Activated CD8-positive, alpha-beta memory T cell treated with anti-CD3 and anti-CD28 coated beads for 24 hours (primary cell): ENCODE measurements at regions not wholly inside any gene's neighbourhood (a gene's known extent, or its start where the extent isn't known, plus 50 kb on each side); places are given as distances from the start of the nearest gene placed in this dataset.
"Not testable (repeated sequence)": the region's sequence is repeated elsewhere in the genome, so short reads cannot be mapped to it uniquely, and the experiment has no call there.

Experiments
- DNase-seq: peaks from one replicate; pipeline ENCODE4 v3.0.0-alpha.2; 2020

DNA sequence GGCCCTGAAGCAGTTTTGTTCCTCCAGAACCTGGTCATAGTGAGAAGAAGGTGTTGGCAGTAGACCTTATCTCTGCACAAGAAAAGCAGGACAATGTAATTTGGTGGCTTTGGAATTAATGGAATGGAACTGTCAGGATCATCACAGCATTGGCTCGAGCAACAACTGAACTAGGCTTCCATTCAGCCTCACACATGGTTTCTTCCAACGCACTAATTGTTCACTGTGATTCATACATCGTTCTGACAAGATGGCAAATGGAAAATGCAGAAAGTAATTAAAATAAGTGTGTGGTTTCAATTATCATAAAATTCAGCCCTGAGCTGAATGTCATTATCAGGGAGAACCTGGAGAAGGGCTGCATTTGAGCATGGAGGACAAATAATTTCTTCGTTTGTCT, 80.6 kb downstream of the MFSD1 start:
- DNase-seq = no peak

DNA sequence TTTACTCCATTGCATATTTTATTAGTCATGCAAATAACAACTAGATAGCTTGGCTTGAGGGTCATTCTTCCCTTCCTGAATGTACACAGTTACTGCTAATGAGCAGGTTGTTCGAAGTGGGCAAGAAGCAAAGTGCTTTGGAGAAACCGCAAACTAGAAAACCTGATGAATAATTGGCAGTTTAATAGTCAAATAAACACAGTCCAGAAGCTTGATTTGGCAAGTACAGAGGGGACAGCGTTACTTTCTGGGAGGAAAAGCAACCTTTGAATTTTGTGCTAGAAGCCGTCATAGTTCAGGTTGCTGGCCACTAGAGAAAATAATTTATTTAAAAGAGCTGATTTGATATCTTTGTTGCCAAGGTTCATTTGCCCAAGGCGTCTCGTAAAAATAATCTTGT, 94.9 kb downstream of the MFSD1 start:
- no peak for DNase-seq

DNA sequence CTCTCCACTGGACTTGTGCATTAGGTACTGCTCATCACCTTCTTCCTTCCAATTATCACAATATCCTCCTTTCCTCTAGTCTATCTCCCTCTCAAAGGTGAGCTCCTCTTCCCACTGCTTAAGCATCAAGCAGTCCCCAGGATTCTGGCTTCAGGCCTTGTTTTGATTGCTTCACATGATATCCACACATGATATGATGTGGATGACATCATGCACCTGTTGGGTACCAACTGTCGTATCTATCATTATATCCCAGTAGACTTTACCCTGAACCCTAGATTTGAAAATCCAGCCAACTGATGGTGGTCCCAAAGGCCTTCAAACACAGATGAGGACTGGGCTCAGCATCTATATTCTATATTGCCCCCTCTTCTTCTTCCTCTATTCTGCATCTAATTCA, 104.9 kb downstream of the MFSD1 start:
- no peak for DNase-seq

DNA sequence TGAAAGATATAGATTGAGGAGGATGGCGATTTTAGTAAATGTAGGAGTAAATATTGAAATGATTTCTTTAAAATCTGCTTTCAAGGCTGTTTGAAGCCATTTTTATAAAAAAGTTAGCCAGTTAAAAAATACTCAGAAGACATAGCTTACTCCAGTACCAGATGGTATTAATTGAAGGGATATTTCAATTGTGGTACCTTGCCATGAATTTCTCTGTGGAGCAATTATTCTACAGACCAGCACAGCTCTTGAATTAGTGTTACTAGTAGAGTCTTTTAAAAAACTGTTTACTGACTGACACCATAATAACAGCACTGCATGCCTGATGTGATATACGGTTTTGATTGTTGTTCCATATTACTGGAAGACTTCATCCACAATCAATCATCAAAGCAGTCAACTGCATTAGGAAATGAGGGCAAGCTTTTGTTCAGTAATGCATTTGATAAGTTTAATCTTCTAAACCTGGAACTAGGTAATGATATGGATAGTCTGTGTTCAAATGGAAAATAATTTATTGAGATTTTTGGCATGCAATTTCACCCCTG, 106.4 kb downstream of the MFSD1 start:
- DNase-seq = no peak

DNA sequence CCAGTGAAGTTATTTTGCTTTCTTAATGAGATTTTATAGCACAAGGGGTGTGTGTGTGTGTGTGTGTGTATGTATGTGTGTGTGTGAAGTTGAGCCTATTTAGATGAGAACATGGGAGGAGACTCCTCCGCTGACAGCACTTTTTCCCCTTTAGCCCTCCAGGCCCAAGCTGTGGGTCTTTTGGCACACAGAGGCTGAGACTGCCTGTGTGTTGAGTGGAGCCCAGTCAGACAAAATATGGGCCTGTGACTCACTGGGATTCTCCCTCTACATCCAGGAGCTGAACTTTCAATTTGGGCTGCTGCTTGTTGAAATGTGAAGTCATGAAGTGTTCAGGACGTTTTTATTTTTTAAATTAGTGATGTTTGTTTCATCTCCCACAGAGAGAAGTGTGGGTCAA, 108.0 kb downstream of the MFSD1 start:
- no peak for DNase-seq

DNA sequence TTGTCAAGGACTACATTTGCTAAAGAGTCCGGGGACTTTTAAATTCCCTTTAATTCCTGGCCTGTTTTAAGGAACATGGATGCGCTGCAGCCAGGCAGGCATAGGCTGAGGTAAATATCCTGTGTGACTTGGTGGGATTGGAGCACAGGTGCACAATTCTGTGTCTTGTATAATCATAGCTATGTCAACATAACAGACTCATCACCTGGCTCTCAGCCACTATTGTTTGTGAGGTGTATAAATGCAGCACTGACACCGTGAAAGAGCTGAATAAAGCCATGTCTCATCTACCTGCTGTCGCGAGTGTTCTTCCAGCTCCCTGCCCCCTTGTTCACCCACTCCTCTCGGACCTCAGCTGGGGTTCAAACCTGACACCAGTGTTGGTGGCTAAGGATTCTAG, 109.7 kb downstream of the MFSD1 start:
- no peak for DNase-seq

DNA sequence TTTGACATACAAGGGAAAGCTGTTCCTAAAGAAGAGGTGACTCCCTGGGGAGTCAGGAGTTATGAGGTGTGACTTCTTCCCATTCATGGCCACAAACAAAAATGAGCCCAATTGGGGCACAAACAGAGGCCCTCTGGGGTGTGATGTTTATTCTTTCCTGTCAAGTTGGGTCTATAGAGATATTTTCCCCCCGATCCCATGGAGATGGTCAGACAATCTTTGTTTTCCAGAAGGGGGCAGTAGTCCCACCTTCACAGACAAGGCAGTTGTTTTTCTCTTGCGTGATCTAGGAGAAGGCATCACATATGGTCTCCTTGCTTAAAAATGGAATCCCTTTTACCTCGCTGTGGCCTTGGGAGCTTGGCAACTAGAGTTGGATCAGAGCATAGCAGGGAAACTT, 110.3 kb downstream of the MFSD1 start:
- DNase-seq = no peak

DNA sequence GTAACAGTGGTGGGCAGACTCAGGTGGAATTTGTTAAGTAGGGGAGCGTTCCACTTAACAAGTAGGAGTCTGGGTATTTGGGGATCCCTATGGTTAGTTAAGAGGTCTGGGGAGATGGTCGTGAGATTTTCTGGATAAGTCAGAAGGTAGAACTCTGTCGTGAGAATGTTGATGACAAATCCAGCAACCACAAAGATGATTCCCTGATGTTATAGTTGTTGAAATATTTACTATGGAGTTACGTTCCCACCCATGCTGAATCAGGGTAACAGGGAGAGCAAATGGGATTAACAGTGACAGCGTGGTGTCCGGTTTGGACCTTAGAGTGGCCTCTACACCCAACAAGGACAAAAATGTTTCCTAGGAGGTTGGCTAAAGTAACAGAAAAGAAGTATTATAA, 110.8 kb downstream of the MFSD1 start:
- DNase-seq = no peak

DNA sequence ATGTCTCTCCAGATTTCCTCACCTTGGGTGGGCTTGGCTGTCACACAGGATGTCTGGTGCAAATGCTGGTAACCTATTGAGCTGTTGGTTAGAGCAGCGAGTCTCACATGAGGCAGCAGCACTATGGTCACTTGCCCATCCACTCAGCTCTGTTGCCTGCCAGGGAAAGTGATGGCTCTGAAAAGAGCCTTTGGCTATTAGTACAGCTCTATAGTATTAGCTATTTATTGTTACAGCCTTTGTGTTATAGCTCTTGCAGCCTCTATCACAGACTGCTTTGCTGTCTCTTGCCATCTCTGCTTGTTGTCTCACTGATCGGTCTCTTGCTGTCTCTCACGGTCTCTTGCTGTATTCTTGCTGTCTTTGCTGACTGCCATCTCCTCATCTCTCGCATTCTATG, 114.3 kb downstream of the MFSD1 start:
- DNase-seq = no peak

DNA sequence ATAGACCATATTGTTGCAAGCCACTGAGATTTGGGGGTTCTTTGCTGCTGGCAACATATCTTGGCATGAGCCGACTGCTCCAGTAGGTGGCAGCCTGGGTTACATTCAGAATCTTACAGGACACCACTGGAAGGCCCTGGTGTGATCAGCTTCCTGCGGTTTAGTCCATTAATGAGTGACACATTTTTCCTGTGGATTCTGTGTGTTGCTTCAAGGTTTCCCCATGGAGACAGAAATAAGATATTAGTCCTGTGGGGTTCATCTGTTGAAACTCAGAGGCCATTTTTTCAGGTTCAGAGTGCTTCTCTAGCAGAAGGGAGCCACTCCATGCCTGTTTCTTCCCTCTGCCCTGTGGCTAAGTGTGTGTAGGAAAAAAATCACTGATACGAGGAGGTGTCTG, 116.2 kb downstream of the MFSD1 start:
- DNase-seq = no peak

DNA sequence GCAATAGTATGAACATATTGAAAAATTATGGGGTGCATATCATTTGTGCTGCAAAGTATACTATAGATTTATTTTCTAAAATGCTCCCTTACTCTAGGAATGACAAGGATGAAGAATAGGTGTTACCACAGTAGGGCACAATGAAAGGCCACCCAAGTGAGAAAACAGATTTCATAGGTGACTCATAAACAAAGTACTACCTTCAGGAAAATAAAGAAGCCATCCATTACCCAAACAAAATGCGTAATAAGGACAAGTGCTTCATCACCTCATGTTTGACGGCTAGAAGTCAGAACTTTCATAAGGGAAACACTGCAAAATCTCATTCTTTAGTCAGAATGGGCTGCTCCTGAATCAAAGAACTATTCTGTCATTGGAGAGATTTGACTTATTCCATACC, 116.6 kb downstream of the MFSD1 start:
- DNase-seq = no peak

DNA sequence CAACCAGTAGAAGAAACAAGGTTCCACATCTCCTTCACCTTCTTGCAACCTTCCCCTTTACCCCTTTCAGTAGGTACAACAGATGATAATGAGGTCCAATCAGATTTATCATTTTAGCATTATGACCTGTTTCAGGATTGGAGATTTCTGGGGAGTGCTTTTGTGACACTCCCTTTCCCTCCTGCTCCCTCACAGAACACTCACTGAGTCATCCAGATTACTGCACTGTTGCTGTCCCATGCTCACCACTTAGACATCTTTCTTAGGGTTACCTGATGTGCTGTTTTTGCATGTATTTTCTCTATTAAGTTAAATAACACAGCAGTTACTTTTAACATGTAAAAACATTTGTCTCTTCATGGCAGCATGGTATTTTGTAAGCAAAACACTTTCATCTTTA, 118.5 kb downstream of the MFSD1 start:
- DNase-seq = no peak

DNA sequence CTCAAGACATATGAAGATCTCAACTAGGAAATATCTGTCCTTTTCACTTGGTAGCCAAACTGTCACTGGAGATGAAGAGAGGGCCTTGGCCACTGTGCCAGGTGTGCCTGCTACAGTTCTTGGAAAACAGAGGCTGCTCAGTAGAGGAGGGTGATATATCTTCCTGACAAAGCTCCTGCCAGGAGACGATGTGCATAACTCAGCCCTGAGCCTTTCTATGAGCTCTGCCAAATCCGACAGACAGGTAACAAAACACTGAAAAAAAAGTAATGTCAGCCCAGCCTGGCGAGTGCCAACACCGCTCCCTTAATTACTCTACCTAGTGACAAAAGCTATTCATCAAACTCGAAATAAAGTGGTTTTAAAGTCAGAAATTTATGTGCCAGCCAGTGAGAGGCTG, 123.2 kb downstream of the MFSD1 start:
- DNase-seq = no peak

DNA sequence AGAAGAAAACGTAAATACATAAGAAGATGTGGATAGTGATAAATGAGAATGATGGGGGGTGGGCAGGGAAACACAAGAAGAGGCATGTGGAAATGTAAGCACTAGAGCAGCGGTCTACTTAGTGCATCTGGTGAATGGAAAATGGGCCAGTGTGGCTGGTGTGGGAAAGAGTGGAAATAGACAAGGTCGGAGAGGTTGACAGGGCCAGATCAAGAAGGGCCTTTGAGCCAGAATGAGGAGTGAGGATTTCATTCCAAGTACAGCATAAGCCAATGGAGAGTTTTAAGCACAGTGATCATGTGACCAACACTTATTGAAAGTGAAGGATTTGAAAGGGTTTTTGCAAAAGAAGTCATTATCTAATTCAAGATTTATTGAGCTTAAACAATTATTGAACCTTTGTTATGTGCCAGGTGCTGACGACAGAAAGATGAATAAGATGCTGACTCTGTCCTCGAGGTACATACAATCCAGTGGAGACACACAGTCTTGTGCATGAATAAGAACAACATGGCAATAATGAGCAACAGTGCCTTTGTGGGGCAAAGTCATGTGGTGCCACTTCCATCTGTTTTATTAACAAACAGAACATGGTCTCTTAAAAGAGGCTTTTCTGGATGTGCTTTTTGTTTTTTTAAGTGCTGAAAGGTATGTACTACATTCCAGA, 124.1 kb downstream of the MFSD1 start:
- no peak for DNase-seq

DNA sequence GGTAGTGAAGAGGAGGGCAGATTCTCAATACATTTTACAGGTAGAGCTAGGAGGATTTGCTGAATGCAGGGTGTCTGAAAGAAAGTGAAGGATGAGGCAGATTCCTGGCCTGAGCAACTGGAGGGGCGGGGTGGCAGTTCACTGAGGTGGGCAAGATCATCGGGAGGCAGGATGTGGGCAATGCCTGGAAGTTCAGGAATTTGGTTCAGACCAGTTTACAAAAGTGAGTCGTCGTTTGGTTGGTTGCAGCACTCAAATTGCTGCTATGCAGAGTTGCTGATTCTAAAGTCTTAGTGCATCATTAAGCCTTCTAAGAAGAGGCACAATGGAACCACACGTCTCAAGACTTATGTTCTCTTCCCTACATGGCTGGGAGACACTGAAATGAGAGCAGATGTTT, 134.0 kb downstream of the MFSD1 start:
- no peak for DNase-seq

DNA sequence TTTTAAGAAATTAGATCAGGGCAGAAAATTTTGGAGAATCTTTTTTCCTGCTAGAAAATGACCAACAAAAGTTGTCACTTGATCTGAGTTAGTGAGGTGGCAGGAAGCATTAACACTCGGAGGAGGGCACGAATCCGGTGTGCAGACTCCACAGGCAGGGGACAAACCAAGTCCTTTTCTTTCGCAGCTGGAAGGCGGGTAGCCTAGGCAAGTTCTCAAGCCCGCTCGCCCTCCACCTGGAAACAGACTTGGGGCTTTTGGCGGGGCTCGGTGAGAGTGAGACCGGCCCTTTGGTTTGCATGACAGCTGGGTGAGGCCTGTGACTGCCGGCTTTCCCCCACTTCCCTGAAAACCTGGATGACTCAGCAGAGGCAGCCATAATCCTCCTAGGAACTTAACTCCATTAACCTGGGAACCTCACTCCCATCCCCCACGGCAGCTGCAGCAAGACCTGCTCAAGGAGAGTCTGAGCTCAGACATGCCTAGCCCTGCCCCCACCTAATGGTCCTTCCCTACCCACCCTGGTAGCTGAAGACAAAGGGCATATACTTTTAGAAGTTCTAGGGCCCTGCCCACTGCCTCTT, 134.8 kb downstream of the MFSD1 start:
- no peak for DNase-seq

DNA sequence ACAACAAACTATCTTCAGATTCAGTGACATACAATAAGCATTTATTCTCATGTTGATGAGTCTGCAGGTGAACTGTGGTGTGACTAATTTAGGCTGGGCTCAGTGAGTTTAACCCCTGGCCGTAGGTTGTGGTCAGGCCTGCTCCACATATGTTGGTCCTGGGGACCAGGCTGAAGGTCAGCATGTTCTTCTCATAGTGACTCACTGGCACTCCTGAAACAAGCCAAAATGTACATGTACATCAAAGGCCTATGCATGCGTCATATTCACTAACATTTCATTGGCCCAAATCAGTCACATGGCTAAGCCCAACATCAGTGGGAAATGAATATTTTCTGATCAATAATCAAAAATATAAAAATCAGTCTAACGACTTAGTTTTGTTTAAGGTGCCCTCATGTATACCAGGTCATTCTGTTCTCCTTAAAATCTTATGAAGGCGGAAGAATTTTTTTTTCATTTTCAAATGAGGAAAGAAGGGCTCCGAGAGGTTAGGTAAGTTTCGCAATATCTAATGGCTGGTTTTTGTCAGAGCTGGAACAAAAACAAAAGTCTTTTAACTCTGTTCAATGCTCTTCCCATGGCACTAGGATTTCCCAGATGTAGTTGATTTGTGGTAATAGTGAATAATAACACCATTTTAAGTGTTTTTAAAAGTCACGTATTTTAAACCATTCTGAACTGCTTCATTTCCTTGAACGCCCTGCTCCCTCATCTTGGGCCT, 148.5 kb downstream of the MFSD1 start:
- no peak for DNase-seq

DNA sequence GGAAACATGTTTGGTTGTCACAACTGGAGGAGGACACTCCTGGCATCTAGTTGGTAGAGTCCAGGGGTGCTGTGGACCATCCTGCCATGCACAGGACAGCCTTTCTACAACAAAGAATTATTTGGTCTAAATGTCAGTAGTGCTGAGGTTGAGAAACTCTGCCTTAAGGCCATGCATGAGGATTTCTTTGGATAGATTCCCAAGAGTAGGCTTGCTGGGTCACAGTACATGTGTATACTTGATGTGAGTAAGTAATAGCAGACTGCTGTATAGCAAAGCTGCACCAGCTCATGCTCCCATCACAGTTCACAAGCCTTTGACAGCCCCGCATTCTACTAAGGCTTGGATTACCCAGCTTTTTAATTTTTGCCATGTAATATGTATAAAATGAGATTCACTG, 151.3 kb downstream of the MFSD1 start:
- DNase-seq = no peak

DNA sequence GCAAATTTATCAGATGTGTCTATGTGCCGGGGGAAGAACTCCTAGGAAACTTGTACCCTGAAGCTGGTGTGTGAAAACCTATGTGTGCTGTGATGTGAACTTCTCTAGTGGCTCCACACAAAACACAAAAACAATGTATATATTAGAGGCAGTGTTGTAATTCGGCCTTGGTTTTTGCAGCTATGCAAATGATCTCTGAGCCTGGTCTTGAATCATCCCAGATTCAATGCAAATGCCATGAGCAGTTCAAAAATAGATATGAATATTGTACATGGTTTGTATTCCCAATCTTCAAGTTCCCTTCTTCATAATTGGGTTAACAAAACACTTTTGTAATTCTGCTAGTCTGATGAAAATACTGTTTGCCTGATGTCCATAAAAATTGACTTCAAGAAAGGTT, 152.6 kb downstream of the MFSD1 start:
- DNase-seq = no peak

DNA sequence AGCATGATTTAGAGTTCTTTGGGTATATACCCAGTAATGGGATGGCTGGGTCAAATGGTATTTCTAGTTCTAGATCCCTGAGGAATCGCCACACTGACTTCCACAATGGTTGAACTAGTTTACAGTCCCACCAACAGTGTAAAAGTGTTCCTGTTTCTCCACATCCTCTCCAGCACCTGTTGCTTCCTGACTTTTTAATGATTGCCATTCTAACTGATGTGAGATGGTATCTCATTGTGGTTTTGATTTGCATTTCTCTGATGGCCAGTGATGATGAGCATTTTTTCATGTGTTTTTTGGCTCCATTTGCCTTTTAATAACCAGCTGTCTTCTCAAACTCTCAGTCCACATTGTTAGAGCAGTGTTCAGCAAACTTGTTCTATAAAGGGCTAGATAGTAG, 155.9 kb downstream of the MFSD1 start:
- not testable (repeated sequence) for DNase-seq

DNA sequence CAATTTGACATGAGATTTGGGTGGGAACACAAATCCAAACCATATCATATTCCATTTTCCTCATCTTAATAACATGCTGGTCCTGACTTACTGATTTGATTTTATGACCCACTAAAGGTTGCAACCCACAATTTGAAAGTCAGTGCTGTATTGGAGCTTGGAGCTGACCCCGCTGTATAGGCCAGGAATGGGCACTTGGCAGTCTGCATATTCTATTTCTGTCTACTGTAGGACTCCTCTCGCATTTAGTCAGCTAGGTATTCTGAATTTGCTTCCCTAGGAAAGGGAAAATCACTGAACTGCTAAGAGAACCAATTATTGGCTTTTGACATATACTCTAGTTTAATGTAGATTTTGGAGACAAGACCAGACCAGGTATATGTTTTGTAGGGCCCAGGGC, 157.0 kb downstream of the MFSD1 start:
- no peak for DNase-seq

DNA sequence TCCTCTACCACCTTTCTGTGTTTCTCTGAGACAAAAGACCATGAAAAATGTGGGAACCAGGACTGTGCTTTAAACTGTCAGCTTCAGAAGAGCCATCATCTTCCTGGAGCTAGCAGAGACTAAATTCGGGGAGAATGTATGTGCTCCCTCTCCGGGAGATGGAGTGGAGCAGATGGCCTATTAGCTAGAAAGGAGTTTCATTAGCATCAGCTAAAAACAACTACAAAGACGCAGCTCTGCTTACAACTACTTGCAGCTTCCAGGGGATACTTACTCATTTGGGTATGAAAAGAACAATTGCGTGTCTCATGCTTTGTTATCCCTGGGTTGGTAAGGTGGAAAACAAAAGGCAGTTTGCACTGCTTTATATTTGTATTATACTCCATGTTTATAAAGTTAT, 159.6 kb downstream of the MFSD1 start:
- no peak for DNase-seq

DNA sequence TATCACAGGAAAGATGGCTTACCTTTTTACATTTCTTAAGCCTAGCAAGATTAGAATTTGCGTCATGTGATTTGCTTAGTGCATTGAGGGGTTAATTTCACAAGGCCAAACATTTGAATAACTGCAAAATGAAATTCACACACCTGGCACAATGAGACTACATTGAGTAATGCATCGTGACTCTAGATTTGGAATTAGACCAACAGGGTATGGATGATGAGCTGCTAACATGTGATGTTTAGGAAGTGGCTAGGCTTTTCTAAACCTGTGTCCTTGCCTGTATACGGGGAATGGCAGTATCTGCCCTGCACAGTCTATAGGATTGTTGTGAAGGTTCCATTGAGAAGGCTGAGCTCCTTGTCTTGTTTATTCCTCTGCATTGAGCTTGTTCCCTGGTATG, 160.1 kb downstream of the MFSD1 start:
- DNase-seq = no peak

DNA sequence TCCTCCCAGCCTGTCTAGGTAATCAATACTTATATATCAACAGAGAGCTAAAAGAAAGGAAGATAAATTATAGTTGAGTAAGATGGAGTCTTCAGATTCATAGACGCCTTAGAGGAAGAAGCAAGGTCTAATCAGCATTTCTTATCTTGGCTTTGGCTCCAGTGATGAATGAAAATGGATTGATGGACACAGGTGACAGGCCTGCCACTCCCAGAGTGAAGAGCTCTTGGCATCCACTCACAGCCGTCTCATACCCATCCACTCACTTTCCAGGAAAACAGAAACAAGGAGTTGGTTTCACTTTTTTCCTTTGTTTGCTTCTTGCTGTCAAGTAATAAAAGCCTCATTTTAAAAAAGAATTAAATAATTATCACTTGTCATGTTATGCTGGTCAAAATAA, 168.2 kb downstream of the MFSD1 start:
- no peak for DNase-seq
